PC-9 (cell line): ENCODE measurements at regions not wholly inside any gene's neighbourhood (a gene's known extent, or its start where the extent isn't known, plus 50 kb on each side); places are given as distances from the start of the nearest gene placed in this dataset.

Experiments
- BruUV-seq: library from RNA; stranded (reverse); fragments of 400-500 nt; replicated peaks from 2 replicates; lab custom pipeline; 2021; lab: Mats Ljungman, UMichigan
- CTCF ChIA-PET: fragments of 300-600 bp; sonication (Branson Sonifier 250); formaldehyde crosslinking; loops from one replicate; lab custom pipeline; 2022; ENCODE audit warnings: antibody characterized with exemption; lab: Charles Lee
- POLR2A ChIA-PET: fragments of 300-600 bp; sonication (Branson Sonifier 250); formaldehyde crosslinking; loops from one replicate; lab custom pipeline; 2022; ENCODE audit warnings: antibody characterized with exemption; ENCODE audit not compliant: unreplicated experiment; lab: Charles Lee
- DNase-seq, 2 experiments: peaks; one replicate each; pipeline versions ENCODE4 v3.0.0 to v3.0.0-alpha.2; 2015 to 2022; ENCODE audit warnings: mixed read lengths in 1 of 2
- H2AFZ ChIP-seq: fragments of 200-600 bp; sonication (generic); 2 replicates; pipeline ENCODE4 v1.8.1; 2017; ENCODE audit warnings: antibody characterized with exemption
- H3F3A ChIP-seq: fragments of 200-600 bp; sonication (generic); 2 replicates; pipeline ENCODE4 v1.8.1; 2017; ENCODE audit warnings: antibody characterized with exemption, mild to moderate bottlenecking, low read depth; ENCODE audit not compliant: insufficient read depth
- H3K27ac ChIP-seq: fragments of 200-600 bp; sonication (generic); 2 replicates; pipeline ENCODE4 v1.6.1; 2016; ENCODE audit warnings: mixed run types
- H3K27me3 ChIP-seq: fragments of 200-600 bp; sonication (generic); 2 replicates; pipeline ENCODE4 v1.6.1; 2016; ENCODE audit warnings: low read depth, mixed run types; ENCODE audit not compliant: insufficient read depth
- H3K36me3 ChIP-seq: fragments of 200-600 bp; sonication (generic); 2 replicates; pipeline ENCODE4 v1.6.1; 2016; ENCODE audit warnings: low read depth, mixed run types
- H3K4me1 ChIP-seq: fragments of 200-600 bp; sonication (generic); replicated peaks from 2 replicates; pipeline ENCODE4 v1.6.1; 2016; ENCODE audit warnings: mixed run types; ENCODE audit not compliant: insufficient read depth
- H3K4me2 ChIP-seq: fragments of 200-600 bp; sonication (generic); 2 replicates; pipeline ENCODE4 v1.6.1; 2017; ENCODE audit warnings: mixed run types
- H3K4me3 ChIP-seq: fragments of 200-600 bp; sonication (generic); 2 replicates; pipeline ENCODE4 v1.6.1; 2016; ENCODE audit warnings: mixed run types
- H3K79me2 ChIP-seq: fragments of 200-600 bp; sonication (generic); 2 replicates; pipeline ENCODE4 v1.6.1; 2017; ENCODE audit warnings: low read depth, mixed run types
- H3K9me2 ChIP-seq: fragments of 200-600 bp; sonication (generic); 2 replicates; pipeline ENCODE4 v1.8.1; 2017; ENCODE audit warnings: mild to moderate bottlenecking; ENCODE audit not compliant: insufficient read depth
- H3K9me3 ChIP-seq: fragments of 200-600 bp; sonication (generic); 2 replicates; pipeline ENCODE4 v1.8.1; 2016; ENCODE audit warnings: low read depth; ENCODE audit not compliant: insufficient read depth
- H4K20me1 ChIP-seq: fragments of 200-600 bp; sonication (generic); 2 replicates; pipeline ENCODE4 v1.8.1; 2017; ENCODE audit not compliant: insufficient read depth
- EZH2 ChIP-seq: fragments of 200-600 bp; sonication (generic); IDR thresholded peaks from 2 replicates; pipeline ENCODE4 v1.8.0; 2017; ENCODE audit warnings: antibody characterized with exemption, low read depth
- intact Hi-C: fragments of 100-400 bp; cut with micrococcal nuclease; formaldehyde crosslinking; loops from one replicate; pipeline ENCODE4 v1.10.0; 2022; ENCODE audit not compliant: unreplicated experiment
- TF ChIP-seq, protein P1 (sequence below): fragments of 200-600 bp; sonication (generic); conservative IDR thresholded peaks from 2 replicates; pipeline ENCODE4 v1.6.1; 2017; ENCODE audit warnings: mixed run types, antibody characterized with exemption, mild to moderate bottlenecking, moderate library complexity

- no peak overlapping the region for H2AFZ ChIP-seq
- no peaks in the 10 kb centered on the region for H3F3A ChIP-seq
- ChIA-PET CTCF (no interaction called here), POLR2A (no interaction called here)
- H3K27ac ChIP-seq, result no peak overlapping the region
- no peaks in the 10 kb centered on the region for H3K9me2 ChIP-seq
- intact Hi-C loops, result no loop called here
- no peaks in the 10 kb centered on the region for H3K79me2 ChIP-seq
- no peak overlapping the region for H3K4me3 ChIP-seq
- no peak for DNase-seq
- no peaks in the 10 kb centered on the region for H3K36me3 ChIP-seq
- H4K20me1 ChIP-seq, result no peaks in the 10 kb centered on the region
- no peak overlapping the region for H3K4me2 ChIP-seq
- H3K9me3 ChIP-seq, result no peaks in the 10 kb centered on the region
- TF ChIP-seq, protein P1, sequence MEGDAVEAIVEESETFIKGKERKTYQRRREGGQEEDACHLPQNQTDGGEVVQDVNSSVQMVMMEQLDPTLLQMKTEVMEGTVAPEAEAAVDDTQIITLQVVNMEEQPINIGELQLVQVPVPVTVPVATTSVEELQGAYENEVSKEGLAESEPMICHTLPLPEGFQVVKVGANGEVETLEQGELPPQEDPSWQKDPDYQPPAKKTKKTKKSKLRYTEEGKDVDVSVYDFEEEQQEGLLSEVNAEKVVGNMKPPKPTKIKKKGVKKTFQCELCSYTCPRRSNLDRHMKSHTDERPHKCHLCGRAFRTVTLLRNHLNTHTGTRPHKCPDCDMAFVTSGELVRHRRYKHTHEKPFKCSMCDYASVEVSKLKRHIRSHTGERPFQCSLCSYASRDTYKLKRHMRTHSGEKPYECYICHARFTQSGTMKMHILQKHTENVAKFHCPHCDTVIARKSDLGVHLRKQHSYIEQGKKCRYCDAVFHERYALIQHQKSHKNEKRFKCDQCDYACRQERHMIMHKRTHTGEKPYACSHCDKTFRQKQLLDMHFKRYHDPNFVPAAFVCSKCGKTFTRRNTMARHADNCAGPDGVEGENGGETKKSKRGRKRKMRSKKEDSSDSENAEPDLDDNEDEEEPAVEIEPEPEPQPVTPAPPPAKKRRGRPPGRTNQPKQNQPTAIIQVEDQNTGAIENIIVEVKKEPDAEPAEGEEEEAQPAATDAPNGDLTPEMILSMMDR, result no peak
- TF ChIP-seq EZH2, result no peak
- H3K4me1 ChIP-seq, result no peaks in the 10 kb centered on the region
- H3K27me3 ChIP-seq, result peaks cover 19% of the 10 kb centered on the region
- BruUV-seq, result no TSS peak
Observed at GRCh38 chr19:31832176-31832548, 482.9 kb upstream of the TSHZ3 start.

GRCh38 chr19:31834070-31834469, 484.8 kb upstream of the TSHZ3 start:
- no peaks in the 10 kb centered on the region for H3K9me2 ChIP-seq
- H3K79me2 ChIP-seq, result no peaks in the 10 kb centered on the region
- no peaks in the 10 kb centered on the region for H4K20me1 ChIP-seq
- POLR2A ChIA-PET, result no interaction called here
- no peak overlapping the region for H3K27ac ChIP-seq
- H3K27me3 ChIP-seq, result peaks cover 38% of the 10 kb centered on the region
- no TSS peak for BruUV-seq
- no peak for TF ChIP-seq EZH2
- no peak overlapping the region for H2AFZ ChIP-seq
- H3K4me2 ChIP-seq, result no peak overlapping the region
- H3K4me1 ChIP-seq, result no peaks in the 10 kb centered on the region
- CTCF ChIA-PET, result no interaction called here
- intact Hi-C loops, result no loop called here
- no peak overlapping the region for H3K4me3 ChIP-seq
- no peaks in the 10 kb centered on the region for H3K9me3 ChIP-seq
- no peaks in the 10 kb centered on the region for H3K36me3 ChIP-seq
- no peak for DNase-seq
- H3F3A ChIP-seq, result no peaks in the 10 kb centered on the region

DNA sequence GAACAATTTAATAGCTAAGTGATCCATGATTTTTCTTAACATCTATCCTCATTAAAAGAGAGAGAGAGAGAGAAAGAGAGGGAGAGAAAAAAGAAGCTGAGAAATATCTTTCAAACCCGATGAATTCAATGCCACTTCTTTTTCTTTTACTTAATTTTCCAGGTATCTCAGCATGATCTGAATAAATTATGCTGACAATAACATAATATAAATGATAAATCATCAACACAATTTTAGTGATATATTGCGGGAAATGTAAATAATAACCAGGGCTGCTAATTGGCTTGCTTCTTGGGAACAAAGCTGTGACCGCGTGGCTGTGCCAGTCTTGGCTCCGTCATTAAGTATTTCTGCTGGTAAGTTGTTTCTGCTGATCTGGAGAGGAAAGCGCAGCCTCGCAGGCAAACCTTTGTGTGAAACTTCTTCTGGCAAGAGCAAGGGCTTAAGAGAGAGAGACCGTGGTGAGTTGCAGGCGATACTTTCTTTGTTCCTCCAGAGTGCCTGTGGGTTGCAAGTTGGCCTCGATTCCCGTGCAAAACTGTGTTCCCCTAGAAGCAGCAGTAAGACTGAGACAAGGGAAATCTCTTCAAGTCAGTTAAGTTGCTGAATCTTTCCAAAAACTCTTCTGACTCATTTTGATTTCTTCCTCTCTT, 489.1 kb upstream of the TSHZ3 start:
- CTCF ChIA-PET, result no interaction called here
- peaks cover 46% of the 10 kb centered on the region for H3K27me3 ChIP-seq
- H3K36me3 ChIP-seq, result no peaks in the 10 kb centered on the region
- no peak for DNase-seq
- BruUV-seq, result no TSS peak
- H2AFZ ChIP-seq, result no peak overlapping the region
- no peaks in the 10 kb centered on the region for H3K9me3 ChIP-seq
- H3K27ac ChIP-seq, result no peak overlapping the region
- H3K9me2 ChIP-seq, result no peaks in the 10 kb centered on the region
- TF ChIP-seq, protein P1, result no peak
- TF ChIP-seq EZH2, result no peak
- intact Hi-C loops, result no loop called here
- no peaks in the 10 kb centered on the region for H3K79me2 ChIP-seq
- POLR2A ChIA-PET, result no interaction called here
- no peaks in the 10 kb centered on the region for H3K4me1 ChIP-seq
- no peak overlapping the region for H3K4me3 ChIP-seq
- H4K20me1 ChIP-seq, result no peaks in the 10 kb centered on the region
- no peaks in the 10 kb centered on the region for H3F3A ChIP-seq
- no peak overlapping the region for H3K4me2 ChIP-seq

- TF ChIP-seq EZH2, result no peak
- TF ChIP-seq, protein P1, result no peak
- no peaks in the 10 kb centered on the region for H3F3A ChIP-seq
- H3K27me3 ChIP-seq, result peaks cover 44% of the 10 kb centered on the region
- H3K4me1 ChIP-seq, result no peaks in the 10 kb centered on the region
- BruUV-seq, result no TSS peak
- intact Hi-C loops, result no loop called here
- no peaks in the 10 kb centered on the region for H3K9me2 ChIP-seq
- H3K27ac ChIP-seq, result no peak overlapping the region
- H3K4me2 ChIP-seq, result no peak overlapping the region
- ChIA-PET CTCF (no interaction called here), POLR2A (no interaction called here)
- H4K20me1 ChIP-seq, result no peaks in the 10 kb centered on the region
- no peak for DNase-seq
- no peaks in the 10 kb centered on the region for H3K79me2 ChIP-seq
- H3K9me3 ChIP-seq, result no peaks in the 10 kb centered on the region
- no peak overlapping the region for H3K4me3 ChIP-seq
- H2AFZ ChIP-seq, result no peak overlapping the region
- H3K36me3 ChIP-seq, result no peaks in the 10 kb centered on the region
Observed at GRCh38 chr19:31840371-31840770, 491.1 kb upstream of the TSHZ3 start.
